ENCODE measurements at regions not wholly inside any gene's neighbourhood (a gene's known extent, or its start where the extent isn't known, plus 50 kb on each side); places are given as distances from the start of the nearest gene placed in this dataset.
"Not testable (repeated sequence)": the region's sequence is repeated elsewhere in the genome, so short reads cannot be mapped to it uniquely, and the experiment has no call there.

DNA sequence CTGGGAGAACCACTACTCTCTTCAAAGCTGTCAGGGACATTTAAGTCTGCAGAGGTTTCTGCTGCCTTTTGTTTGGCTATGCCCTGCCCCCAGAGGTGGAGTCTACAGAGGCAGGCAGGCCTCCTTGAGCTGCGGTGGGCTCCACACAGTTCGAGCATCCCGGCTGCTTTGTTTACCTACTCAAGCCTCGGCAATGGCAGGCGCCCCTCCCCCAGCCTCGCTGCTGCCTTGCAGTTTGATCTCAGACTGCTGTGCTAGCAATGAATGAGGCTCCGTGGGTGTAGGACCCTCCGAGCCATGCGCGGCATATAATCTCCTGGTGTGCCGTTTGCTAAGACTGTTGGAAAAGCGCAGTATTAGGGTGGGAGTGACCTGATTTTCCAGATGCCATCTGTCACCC lies 115.3 kb upstream of the WNT7A start:
- TF ChIP-seq CTCF (IDR thresholded peaks at IDR 0.05); POLR2AphosphoS5 (IDR thresholded peaks at IDR 0.05; ENCODE audit: low read depth, low read length); SIN3A (IDR thresholded peaks at IDR 0.05; ENCODE audit: borderline replicate concordance, insufficient read depth, low read depth, low read length): not testable (repeated sequence)
- TF ChIP-seq, protein P1, sequence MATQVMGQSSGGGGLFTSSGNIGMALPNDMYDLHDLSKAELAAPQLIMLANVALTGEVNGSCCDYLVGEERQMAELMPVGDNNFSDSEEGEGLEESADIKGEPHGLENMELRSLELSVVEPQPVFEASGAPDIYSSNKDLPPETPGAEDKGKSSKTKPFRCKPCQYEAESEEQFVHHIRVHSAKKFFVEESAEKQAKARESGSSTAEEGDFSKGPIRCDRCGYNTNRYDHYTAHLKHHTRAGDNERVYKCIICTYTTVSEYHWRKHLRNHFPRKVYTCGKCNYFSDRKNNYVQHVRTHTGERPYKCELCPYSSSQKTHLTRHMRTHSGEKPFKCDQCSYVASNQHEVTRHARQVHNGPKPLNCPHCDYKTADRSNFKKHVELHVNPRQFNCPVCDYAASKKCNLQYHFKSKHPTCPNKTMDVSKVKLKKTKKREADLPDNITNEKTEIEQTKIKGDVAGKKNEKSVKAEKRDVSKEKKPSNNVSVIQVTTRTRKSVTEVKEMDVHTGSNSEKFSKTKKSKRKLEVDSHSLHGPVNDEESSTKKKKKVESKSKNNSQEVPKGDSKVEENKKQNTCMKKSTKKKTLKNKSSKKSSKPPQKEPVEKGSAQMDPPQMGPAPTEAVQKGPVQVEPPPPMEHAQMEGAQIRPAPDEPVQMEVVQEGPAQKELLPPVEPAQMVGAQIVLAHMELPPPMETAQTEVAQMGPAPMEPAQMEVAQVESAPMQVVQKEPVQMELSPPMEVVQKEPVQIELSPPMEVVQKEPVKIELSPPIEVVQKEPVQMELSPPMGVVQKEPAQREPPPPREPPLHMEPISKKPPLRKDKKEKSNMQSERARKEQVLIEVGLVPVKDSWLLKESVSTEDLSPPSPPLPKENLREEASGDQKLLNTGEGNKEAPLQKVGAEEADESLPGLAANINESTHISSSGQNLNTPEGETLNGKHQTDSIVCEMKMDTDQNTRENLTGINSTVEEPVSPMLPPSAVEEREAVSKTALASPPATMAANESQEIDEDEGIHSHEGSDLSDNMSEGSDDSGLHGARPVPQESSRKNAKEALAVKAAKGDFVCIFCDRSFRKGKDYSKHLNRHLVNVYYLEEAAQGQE (IDR thresholded peaks at IDR 0.05; ENCODE audit: insufficient read depth in 1 of 2, low read depth in 2 of 2, low read length in 1 of 2) = not testable (repeated sequence)

All from Panc1 (cell line).